DMS79 treated with DMSO at 0.1 percent for 48 hours (cell line): ENCODE measurements at regions not wholly inside any gene's neighbourhood (a gene's known extent, or its start where the extent isn't known, plus 50 kb on each side); places are given as distances from the start of the nearest gene placed in this dataset.
A peak's percentile ranks its signal among the peaks of the same experiment; 100 is the strongest.

ENCODE experiments used
- DNase-seq: peaks from one replicate; lab custom pipeline; 2025; lab: John Stamatoyannopoulos, UW

GRCh38 chr21:35258521-35258920 is 209.4 kb upstream of the RUNX1 start:
- no peak for DNase-seq

GRCh38 chr21:35257413-35257812 is 208.3 kb upstream of the RUNX1 start:
- DNase-seq: peak; percentile 55

DNA sequence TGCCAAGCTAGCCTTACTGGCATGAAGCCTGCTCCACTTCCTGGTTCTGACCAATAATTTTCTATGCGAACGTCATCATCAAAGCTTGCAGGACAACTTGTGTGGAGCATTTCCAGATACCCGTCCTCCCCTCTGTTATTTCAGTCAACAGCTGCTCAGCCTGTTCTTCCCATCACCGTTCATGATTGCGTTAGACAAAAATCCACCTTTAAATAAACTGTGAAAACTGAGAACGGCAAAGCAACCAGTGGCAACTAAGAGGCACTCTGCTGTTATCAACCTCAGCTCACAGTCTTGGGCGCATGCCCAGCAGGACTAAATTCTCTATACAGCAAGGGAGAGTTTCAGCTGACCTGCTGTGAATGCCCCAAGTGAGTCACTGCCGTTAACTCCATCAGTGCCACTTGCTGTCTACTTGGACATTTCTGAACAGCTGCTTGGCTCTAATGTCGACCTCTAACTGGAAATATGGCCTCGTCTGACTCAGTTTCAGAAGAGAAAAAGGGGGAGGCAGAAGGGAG is 207.4 kb upstream of the RUNX1 start:
- DNase-seq: peak; percentile 87

- no peak for DNase-seq
Observed at GRCh38 chr21:35254765-35255138, 205.7 kb upstream of the RUNX1 start.

- no peak for DNase-seq
Observed at GRCh38 chr21:35254006-35254764, 205.1 kb upstream of the RUNX1 start.

DNA sequence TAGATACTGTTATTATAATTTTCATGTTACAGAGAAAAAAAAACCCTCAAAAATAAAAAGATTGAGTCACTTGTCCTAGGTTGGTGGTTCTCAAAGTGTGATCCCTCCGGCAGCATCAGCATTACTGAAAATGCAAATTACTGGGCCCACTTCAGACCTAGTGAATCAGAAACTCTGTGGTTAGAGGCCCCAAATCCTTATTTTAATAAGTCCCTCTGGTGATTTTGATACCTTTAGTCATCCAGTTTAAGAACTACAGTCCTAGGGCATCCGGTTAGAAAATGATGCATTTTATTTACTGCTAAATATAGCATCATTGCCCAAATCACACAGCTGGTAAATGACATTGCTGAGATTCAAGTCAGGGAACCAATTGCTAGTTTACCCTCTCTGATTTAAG is 203.7 kb upstream of the RUNX1 start:
- no peak for DNase-seq

- DNase-seq: no peak
Observed at GRCh38 chr21:35249636-35250035, 200.5 kb upstream of the RUNX1 start.

DNA sequence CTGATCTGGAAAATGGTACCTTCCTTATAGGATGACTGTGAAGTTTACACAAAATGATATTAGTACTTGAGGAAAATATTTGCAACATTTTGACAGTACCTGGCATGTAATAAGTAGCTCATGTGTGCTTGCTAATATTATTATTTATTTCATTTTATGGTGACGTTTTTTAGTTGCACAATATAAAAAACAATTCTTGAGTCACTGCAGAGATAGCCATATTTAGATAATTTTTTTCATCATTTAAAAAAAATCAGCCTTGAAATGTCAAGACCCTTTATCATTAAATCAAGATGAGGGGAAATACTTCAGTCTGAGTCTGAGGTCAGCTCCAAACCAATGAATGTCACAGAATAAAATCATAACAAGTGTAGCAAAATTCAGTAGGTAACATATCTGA is 196.8 kb upstream of the RUNX1 start:
- no peak for DNase-seq

- no peak for DNase-seq
Observed at GRCh38 chr21:35244514-35244913, 195.4 kb upstream of the RUNX1 start.

DNA sequence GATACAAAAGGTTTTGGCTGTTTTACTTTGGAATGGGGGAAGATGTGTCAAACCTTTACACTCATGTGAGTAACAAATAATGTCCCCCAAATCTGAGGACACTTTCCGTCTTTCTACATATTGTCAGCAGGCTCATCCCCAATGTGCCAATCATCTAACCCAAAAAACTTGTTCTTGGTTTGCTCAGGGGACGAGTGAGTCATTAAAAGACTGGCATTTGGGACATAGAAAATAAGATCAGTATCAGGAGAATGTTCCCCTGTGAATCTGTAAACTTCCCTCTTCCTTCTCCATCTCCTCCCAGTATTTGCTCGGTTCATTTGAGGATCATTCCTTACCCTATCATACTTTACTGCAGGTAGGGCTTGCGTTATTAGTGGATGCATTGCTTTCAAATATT is 194.1 kb upstream of the RUNX1 start:
- no peak for DNase-seq

- DNase-seq: peak; percentile 86
Observed at GRCh38 chr21:35239811-35240219, 190.7 kb upstream of the RUNX1 start.

GRCh38 chr21:35238119-35238518 is 189.0 kb upstream of the RUNX1 start:
- DNase-seq: no peak

DNA sequence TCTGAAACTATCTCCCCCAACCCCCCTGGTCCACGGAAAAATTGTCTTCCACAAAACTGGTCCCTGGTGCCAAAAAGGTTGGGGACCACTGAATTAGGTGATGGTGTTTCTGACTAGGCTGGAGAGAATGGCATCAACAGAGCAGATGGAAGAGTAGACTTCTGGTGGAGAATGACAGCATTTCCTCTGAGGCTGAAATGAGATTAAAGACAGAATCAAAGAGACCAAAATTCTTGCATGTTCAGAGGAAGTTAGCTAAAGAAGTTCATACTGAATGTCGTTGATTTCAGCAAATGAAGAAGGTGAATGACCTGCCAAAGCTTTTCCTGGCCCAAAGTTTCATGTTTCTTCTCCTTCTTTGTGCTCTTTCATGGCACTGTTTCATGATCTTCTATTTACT is 188.2 kb upstream of the RUNX1 start:
- no peak for DNase-seq

DNA sequence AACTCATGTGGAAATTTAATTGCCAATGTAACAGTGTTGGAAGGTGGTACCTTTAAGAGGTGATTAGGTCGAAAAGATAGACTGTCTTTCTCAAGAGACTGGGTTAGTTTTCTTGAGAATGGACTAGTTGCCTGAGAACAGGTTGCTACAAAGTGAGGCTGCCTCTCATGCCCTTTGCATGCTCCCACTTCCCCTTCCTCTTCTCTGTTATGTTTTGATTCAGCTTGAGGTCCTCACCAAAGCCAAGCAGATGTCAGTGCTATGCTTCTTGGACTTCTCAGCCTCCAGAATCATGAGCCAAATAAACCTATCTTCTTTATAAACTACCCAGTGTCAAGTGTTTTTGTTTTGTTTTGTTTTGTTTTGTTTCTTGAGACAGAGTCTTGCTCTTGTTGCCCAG is 187.0 kb upstream of the RUNX1 start:
- no peak for DNase-seq

GRCh38 chr21:35234725-35235124 is 185.6 kb upstream of the RUNX1 start:
- no peak for DNase-seq

- no peak for DNase-seq
Observed at GRCh38 chr21:35233756-35234155, 184.7 kb upstream of the RUNX1 start.

DNA sequence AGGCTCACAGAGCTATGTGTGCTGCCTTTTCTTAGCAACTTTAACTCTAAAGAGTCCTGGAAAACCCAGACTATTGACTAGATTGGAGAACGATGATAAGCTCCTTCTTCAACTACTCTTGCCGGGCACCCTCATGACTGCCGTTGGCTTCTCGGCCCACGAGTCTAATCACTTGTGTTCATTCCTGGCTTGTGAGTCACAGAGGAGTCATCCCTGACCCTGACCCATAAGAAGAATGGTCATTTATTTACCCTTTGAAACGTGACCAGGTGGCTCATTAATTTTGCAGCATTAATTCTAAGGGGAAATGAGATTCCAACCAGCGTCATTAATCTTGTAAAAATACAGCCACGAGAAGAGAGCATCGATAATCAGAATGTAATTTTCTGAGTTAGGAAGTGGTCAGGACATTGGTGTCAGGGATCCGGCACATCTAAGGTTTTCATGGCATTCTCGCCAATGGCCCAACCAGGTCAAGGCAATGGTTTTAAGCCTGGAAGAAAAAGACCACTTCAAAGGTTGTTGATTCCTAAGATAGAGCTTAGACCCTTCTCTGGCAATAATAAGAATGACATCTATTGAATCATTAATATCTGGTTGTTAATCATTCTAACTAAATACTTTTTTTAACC is 183.6 kb upstream of the RUNX1 start:
- DNase-seq: no peak

- no peak for DNase-seq
Observed at GRCh38 chr21:35231090-35231489, 182.0 kb upstream of the RUNX1 start.

DNA sequence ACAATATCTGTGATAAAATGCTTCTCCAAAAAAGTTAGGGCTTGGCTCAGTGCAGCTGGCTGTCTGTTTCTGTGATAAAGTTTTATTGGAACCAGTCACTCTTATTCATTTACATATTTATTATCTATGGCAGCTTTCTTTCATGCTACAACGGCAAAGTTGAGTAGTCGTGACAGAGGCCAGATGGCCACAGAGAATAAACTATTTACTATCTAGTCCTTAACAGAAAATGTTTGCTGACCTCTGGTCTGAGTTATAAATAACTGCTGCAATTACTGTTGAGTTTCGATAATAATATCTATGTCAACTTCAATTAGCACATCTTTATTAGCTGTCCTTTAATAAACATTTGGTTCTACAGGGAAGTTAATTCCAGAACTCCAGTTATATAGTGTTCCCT is 180.2 kb upstream of the RUNX1 start:
- DNase-seq: no peak

DNA sequence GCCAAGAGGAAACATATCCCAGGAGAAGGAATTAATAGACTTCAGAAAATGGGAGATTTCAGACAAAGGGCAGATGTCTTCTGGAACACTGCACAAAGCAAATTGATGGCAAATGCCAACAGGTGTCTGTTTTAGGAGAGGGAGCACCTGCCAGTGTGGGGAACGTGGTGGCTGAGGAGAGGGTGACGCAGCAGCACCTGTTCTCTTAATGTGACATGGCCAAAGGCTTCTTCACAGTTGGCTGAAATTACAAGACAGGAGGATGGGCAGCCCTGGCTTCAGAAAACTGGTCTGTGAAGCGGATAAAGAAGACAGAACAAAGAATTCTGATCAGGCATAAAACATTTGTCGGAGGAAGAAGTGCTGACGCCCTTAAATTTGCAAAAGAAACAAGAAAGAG is 178.7 kb upstream of the RUNX1 start:
- peak; percentile 94 for DNase-seq

GRCh38 chr21:35226968-35227744 is 178.1 kb upstream of the RUNX1 start:
- peak; percentile 91 for DNase-seq

- no peak for DNase-seq
Observed at GRCh38 chr21:35226328-35226727, 177.2 kb upstream of the RUNX1 start.

DNA sequence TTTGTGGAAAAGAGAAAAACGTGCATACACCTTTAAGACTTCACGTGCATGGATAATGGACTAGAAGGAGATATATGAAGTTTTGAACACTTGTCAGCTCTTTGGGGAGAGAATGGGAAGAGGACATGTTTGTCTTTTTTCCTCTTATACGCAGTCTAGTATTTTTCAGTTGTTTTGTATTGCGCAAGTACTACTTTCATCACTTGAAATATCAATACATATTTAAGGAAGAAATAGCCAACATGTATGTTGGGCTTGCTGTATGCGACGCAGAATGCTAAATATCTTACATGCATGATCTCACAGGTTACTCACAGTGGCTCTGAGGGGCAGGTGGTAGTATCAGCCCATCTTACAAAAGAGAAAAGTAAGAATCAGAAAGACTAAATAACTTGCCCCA is 176.5 kb upstream of the RUNX1 start:
- DNase-seq: peak; percentile 41
